ENCODE measurements at regions not wholly inside any gene's neighbourhood (a gene's known extent, or its start where the extent isn't known, plus 50 kb on each side); places are given as distances from the start of the nearest gene placed in this dataset.

GRCh38 chr12:90100579-90100978 lies 391.9 kb upstream of the ATP2B1 start:
- TF ChIP-seq CTCF (IDR thresholded peaks at IDR 0.05) (no peak), POLR2A (IDR thresholded peaks at IDR 0.05) (no peak)

Data from heart left ventricle (tissue), 13 donors.